ENCODE measurements at regions not wholly inside any gene's neighbourhood (a gene's known extent, or its start where the extent isn't known, plus 50 kb on each side); places are given as distances from the start of the nearest gene placed in this dataset.
A peak's percentile ranks its signal among the peaks of the same experiment; 100 is the strongest.
"Not testable (repeated sequence)": the region's sequence is repeated elsewhere in the genome, so short reads cannot be mapped to it uniquely, and the experiment has no call there.

DNA sequence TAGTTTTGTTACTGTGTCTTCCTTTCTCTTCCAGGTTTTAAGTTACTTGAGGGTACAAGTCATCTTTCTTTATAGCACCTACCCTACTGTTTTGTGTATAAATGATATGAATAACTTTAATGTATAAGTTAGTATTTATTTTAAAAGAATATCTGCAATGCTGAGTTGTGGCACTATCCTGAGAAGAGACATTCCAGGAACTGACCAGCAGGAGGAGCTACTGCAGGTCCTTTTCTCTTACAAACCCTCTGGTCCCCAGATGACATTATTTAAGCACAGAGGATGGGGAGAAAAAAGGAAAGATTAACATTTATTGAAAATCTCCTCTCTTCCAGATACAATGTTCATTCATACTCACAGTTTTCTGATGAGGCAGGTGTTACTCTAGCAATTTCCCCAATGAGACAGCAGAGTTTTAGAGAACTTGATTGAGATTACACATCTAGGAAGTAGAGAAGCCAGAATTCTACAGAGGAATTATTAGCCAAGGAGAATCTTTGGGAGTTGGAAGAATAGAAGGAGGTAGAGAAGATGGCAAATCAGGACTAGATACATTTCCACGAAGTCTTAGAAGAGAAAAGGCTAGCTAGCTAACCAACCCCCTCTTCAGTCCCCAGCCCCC lies 541.2 kb upstream of the API5 start:
- DNase-seq (ENCODE audit: low spot score), result peak; percentile 25

DNA sequence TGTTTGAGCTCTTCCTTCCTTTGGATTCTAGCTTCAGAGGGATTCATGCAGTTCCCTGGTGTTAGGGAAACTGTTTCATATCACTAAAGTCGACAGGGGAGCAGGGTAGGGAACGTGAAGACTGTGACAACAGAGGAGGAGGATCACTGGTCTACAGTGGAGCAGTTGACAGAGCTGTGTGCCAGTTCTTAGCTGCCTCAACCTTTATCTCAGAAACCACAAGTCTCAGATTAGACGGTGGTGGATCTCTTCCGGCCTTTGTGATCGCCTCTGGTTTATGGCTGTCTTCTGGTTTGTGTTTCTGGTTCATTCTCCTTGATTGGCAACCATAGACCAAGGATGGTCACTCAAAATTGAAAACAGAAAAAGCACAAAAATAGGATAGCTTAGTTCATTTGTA lies 538.9 kb upstream of the API5 start:
- no peak for DNase-seq (ENCODE audit: low spot score)

DNA sequence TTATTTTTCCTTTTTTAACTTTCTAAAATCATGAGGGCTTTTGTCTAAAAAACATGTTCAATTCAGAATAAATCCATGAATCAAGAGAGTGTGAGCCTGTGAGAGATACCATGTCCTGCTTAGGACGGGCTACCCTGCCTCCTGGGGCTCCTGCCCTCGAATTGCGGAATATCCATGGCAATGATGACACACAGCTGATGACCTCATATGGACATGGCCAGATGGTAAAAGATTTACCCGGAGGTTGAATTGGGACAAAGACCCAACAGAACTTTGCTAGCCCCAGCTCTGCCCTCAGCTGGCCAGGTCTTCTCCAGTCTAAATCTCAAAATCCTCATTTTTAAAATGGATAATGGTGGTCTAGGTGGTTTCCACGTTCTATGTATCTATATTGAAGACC lies 538.1 kb upstream of the API5 start:
- no peak for DNase-seq (ENCODE audit: low spot score)

DNA sequence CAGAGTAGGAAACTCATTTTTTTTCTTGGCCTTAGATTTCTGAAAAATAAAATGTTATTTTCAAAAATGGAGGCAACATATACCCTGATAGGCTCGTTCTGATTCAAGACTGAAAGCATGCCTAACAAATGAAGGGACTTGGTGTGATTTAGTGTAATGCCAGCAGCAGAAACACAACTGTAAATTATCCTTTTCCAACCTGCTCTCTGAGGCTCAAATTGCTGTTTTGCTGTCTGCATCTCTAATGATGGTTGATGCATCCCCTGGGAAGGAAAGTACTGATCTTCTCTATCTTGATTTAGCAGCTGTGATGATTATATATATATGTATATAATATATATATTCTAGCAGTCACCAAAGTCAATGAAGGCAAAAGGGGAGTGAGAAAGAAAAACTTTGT lies 537.2 kb upstream of the API5 start:
- no peak for DNase-seq (ENCODE audit: low spot score)

DNA sequence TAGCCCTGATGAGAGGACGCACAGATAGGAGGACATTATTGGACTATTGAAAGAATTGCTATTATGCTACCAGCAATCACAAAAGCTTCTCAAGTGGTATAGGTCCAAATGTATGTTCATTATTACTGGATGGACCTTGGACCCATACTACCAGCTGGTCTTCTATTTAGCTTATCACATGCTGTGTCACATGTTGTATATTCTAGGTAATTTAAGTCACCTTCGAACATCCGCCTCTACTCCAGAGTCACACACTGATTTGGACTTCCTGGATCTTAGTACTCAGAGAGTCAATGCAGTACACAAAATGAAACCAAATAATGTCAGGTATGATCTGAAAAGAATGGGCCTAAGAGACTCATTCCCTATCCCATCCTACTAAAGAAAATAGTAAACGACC lies 534.0 kb upstream of the API5 start:
- DNase-seq (ENCODE audit: low spot score), result no peak

DNA sequence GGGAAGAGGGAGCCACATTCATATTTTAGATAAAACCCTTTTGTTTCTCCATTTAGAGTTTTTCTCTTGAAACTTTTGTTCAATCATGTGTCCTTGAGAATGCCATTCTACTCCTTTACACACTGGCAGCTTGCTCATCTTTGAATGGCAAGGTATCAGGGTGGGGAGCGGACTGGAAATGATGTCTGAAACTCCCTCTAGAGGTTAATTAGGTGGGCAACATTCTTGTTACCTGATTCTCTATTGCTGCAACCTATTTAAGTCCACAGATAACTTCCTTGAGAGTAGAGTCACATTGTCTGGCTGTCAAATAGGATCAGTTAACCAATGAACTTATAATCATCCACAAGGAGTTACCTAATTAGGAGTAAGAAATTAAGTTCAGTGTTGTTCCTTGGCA lies 533.6 kb upstream of the API5 start:
- no peak for DNase-seq (ENCODE audit: low spot score)

DNA sequence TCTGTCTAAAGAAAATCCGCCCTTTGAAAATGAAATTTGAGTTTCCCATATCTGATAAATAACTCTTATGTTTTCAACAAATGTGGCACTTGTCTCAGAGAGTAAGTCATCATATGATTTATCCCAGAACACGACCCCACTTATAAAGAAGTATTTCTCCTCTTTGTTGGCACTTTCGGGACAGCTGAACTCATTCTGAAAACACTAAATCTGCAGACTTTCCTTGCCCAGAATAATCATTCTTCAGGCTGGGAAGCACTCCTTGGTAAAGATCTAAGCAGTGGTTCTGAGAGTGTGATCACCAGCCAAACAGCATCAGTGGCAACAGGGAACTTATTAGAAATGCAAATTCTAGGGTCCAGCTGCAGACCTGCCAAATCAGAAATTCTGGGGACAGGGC lies 532.2 kb upstream of the API5 start:
- DNase-seq (ENCODE audit: low spot score), result no peak

DNA sequence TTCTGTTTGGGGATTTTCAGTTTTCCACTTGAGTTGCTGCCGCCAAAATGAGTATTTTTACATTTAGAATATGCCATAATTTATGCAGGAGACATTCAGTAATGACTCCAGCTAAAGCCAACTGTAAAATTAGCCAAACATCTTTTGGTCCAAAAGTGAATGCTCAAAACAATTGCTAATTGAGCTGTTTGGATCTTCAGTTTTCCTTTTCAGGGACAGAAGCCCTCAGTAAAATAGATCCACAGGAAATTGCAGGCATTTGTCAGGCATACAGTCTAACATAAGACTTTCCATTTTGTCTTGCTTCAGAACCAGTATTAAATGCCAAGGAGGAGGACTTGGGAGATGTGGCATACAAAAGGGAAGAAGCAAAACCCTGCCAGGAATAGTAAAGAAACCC lies 524.8 kb upstream of the API5 start:
- DNase-seq (ENCODE audit: low spot score), result no peak

DNA sequence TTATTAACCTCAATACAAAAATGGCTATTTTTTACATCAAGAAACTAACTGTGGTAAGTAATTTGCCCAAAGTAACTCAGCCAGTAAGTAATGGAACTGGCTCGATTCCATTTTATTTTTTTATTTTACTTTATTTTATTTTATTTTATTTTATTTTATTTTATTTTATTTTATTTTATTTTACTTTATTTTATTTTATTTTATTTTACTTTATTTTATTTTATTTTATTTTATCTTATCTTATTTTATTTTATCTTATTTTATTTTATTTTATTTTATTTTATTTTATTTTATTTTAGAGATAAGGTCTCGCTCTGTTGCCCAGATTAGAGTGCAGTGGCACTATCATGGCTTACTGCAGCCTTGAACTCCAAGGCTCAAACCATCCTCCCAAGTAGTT lies 516.3 kb upstream of the API5 start:
- not testable (repeated sequence) for DNase-seq (ENCODE audit: low spot score)

DNA sequence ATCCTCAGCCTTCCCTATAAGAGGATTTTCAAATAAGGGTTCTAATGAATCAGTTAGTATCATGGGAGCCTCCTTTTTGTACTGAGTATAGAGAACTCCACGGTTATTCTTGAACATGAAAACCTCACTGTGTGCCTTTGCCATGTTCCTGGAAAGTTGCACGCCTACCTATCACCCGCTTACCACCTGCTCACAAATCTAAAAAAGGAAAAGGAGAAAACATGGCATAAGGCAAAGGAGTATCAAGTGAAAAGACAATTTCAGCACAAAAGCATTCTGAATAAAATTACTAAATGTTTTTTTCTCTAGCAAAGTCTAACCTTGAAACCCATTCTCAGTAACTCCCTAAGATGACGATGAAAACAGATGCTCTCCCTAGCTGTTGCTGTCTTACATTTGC lies 511.8 kb upstream of the API5 start:
- DNase-seq (ENCODE audit: low spot score), result no peak

DNA sequence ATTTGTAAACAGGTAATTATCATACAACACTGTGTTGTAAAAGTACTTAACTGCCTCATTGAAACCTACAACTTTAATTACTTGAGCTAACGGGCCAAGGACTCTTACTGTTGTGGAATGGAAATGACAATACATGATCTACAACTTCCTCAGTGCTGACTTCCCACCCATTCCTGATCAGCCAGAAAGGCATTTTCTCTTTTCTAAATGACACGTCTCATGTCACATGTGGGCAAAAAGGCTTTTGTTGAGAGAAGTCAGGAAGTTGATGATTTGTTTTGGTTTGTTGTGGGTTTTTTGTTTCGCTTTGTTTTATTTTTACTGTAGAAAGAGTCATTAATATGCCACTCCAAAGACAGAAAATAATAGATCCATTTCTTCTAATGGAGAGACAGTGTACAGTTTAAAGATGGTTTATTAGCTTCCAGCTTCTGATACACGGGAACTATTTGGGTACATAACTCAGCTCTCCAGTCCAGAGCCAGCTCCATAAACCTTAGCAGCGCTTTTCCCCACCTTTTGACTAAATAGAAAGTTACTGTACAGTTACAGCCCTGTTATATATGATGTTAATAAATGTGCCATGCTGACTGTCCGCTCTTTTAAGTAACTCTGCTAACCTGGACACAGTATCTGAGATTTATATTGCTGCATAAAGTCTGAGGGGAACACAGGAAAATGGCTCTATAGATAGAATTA lies 509.4 kb upstream of the API5 start:
- DNase-seq (ENCODE audit: low spot score), result no peak

DNA sequence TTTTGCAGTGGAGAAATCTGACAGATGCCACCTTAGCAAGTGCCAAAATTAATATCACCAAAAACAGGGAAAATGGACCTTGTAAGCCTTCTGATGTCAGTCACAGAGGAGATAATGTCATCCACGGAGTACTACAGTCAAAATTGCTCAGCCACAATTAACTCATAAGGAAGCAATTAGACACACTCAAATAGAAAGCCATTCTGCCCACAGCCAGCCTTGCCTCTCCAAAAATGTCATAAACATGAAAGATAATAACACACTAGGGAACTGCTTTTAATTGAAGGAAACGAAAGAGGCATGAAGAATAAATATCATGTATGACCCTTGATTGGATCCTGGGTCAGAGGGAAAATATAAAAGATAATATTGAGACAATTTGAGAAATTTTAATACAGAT lies 505.6 kb upstream of the API5 start:
- no peak for DNase-seq (ENCODE audit: low spot score)

DNA sequence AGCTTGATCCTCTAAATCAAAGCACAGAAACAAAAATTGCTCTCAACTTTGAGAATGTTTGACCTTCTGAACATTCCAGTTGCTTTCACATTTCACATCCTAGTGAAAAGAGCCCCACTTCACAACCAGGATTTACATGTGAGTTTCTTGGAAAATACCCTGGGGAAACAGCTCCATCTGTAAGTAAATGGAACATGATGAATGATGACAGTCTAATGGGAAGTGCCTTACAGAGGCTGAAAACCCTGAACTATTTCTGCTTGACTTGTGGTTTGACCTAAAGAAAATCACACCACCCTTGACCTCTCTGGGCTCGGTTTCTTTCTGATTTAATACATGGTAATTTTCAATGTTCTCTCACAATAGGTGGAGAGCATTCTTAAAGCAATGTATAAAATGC lies 499.4 kb upstream of the API5 start:
- DNase-seq (ENCODE audit: low spot score), result no peak

DNA sequence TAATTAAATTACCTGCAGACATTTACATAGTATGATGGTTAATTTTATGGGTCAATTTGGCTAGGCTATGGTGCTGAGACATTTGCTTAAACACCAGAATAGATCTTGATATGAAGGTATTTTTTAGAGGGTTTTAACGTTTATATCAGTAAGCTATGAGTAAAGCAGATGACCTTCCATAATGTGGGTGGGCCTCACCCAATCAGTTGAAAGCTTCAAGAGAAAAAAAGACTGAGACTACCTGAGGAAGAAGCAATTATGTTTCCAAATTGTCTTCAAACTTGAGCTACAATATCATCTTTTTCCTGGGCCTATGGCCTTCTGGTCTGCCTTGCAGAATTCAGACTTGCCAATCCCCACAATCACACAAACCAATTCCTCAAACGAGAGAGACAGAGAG lies 498.8 kb upstream of the API5 start:
- DNase-seq (ENCODE audit: low spot score), result no peak

DNA sequence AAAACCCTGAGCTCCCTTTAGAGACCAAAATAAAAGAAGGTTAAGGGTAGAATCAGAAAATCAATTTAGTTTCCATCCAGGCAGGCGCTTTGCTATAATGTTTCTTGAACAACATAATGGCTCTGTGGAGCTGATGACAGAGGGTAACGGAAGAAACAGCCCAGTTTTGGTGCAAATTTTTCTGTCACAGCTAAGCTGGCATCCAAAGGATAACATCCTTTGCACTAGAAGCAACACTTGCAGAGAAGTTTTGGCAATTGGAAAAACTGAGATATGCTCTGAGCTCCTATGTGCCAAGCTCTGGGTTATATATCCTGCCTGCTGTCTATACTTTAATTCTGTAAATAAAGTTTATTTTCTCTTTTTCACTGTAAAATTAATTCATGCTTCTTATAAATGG lies 495.3 kb upstream of the API5 start:
- DNase-seq (ENCODE audit: low spot score), result no peak

DNA sequence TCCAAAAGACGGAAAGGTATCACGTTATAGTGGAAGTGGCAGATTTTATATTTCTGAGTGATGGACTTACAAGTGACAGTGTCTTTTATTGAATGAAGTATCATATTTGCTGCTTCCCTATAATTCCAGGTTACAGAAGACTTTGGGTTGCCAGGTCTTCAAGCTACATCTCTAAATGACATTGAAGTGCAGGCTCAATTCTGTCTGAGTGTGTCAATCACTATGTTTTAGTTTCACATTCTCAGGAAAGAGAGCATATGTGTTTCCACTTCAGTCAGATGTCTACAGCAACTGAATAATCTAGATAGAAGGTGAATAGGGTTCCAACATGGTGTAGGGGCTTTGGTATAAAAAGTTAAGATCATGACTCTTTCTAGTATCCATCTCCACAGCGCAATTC lies 492.7 kb upstream of the API5 start:
- DNase-seq (ENCODE audit: low spot score), result no peak

DNA sequence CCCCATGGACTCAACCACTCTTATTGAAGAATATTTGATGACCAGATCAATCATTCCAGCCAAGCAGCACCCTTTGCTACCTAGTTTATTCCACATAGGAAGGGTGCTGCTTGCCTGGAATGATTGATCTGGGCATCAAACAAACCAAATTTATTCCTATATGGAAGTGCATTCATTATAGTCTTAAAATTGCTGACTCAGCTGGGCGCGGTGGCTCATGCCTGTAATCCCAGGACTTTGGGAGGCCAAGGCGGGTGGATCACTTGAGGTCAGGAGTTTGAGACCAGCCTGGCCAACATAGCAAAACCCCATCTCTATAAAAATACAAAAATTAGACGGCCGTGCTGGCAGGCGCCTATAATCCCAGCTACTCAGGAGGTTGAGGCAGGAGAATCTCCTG lies 489.6 kb upstream of the API5 start:
- DNase-seq (ENCODE audit: low spot score), result not testable (repeated sequence)

DNA sequence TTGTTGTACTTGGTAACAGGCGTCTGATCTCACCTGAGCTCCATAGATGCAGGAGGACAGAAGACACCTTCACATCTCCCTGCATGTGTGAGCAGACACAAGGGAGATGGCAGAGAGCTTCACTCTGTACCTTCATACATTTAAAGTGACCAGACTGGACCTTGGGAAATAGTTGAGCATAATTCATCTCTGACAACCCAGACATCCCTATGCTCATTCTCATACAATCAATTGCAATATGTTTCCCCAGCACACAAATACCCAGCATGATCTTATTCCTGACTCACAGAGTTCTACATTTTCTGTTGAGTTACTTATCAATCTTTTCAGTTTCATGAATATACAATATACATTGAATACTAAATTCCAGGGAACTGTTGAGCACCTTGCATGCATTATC lies 488.2 kb upstream of the API5 start:
- no peak for DNase-seq (ENCODE audit: low spot score)

DNA sequence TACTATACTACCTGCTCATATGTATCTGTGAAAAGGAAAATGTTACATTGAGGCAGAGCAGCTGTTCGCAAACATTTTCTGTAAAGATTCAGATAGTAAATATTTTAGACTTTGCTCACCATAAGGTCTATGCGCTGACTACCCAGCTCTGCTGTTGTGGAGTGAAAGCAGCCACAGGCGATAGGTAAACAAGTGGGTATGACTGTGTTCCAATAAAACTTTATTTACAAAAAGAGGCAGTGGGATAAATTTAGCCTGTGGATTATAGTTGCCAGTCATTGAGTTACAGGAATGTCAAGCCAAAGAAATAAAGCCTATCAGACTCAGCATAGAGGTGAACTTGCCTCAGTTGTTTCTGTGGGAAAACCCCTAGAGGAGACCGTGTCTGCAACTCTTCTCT lies 487.7 kb upstream of the API5 start:
- DNase-seq (ENCODE audit: low spot score), result no peak

DNA sequence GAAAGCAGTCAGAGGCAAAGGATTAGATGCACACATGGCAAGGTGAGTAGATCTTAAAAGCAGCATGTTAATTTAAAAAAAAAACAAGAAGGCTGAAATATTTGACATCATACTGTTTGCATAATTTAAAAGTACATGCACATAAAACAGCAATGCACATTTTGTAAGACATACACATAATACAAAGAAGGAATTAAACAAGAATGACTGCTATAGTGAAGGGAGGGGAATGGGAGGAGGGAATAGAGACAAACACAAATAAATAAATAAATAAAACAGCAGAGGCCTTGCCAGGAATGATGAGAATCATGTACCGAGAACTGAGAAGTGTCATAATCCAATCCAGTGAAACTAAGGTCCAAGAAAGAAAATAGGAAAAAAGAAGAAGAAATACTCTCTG lies 486.2 kb upstream of the API5 start:
- no peak for DNase-seq (ENCODE audit: low spot score)

DNA sequence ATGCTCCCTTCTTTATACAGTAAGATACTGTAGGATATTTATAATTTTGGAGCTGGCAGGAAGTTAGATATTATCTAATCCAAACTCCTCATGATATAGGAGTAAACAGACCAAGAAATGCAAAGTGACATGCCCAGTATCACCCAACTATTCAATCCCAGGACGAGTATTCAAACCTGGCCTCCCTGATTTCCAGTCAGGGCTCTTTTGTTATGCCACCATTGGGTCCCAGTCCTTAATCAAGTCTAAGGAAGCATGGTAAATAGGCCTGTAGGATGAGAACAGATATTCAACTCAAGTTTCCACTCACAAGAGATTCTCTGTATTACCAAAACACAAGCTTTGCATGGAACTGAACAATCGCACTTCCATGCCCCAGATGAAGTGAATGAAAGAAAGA lies 484.0 kb upstream of the API5 start:
- DNase-seq (ENCODE audit: low spot score), result no peak

DNA sequence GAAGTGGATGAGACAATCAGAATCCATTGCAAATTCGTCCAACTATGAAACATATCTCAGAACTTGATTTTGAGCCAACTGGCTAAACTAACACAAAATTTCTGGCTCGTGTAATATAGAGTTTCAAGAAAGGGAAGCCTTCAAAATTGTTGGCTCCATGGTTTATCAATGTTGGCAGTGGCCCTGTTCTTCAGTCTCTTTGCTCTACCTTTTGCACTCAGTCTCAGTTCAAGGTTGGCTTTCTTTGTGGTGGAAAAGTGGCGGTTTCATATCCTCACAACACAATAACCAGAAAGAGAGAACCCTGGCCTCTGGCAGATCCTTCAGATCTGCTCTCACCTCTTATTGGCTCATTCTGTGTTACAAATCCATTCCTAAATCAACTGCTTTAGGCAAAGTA lies 473.8 kb upstream of the API5 start:
- no peak for DNase-seq (ENCODE audit: low spot score)

DNA sequence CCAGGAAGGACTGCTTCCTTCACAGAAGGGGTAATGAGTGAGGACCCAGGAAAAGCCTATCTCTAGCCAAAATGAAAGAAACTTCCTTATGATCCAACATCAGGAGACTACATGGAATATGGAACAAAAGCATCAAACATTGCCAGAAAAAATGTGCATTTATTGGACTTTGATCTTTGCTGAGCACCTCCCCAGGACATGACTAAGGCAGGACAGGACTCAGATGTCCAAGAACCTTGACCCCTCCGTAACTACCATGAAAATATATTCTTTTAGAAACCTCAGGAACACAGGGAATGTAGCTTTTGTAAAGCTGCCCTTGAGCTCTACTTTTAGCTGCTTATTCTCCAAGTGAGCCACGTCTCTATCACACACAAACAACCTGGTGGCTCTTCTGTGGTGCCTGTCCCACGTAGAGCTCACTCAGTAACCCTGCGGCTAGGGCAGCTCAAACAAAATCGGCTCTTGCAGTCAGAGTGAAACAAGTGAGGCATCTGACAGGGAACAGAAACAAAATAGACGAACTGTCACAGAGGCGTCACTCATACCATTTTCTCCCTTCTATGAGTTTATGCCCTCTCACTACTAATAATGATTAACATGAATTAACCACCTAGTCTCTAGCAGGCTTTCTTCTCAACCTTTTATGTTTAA lies 471.5 kb upstream of the API5 start:
- DNase-seq (ENCODE audit: low spot score), result no peak

DNA sequence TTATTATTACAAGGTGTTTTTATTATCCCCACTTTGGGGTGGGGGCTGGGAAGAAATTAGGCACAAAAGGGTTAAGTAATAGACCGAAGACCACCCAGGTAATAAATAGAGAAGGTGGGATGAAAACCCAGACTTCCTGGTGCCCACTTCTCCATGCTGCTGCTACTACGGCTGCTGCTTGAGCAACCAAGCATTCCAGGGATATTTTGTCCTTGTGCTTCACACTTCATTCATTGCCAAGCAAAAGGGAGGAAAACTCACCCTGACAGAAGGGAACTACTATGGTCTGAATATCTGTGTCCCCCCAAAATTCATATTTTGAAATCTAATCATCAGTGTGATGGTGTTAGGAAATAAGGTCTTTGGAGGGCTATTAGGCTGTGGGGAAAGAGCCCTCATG lies 470.9 kb upstream of the API5 start:
- DNase-seq (ENCODE audit: low spot score), result no peak
